A549 (cell line): ENCODE measurements at regions not wholly inside any gene's neighbourhood (a gene's known extent, or its start where the extent isn't known, plus 50 kb on each side); places are given as distances from the start of the nearest gene placed in this dataset.

Source experiments
- HOXA7 ChIP-seq: fragments of 250-450 bp; sonication (Bioruptor Pico); IDR thresholded peaks from 2 replicates; pipeline ENCODE4 v1.5.0; 2020; ENCODE audit warnings: mild to moderate bottlenecking, moderate library complexity
- JUN ChIP-seq, 2 experiments: fragments of >200 bp; sonication (Bioruptor Twin); formaldehyde crosslinking; IDR thresholded peaks; 2 replicates in 1 of 2; 3 replicates in 1 of 2; pipeline ENCODE4 v1.6.1; 2016 to 2017
- KDM5A ChIP-seq: fragments of 200-600 bp; sonication (generic); IDR thresholded peaks from 2 replicates; pipeline ENCODE4 v1.6.1; 2016; ENCODE audit warnings: antibody characterized with exemption, mild to moderate bottlenecking
- MAZ ChIP-seq: fragments of 150-350 bp; IDR thresholded peaks from 2 replicates; pipeline ENCODE4 v1.6.1; 2014; ENCODE audit warnings: antibody characterized with exemption, low read depth, low read length, borderline replicate concordance
- RARB ChIP-seq: fragments of 250-450 bp; sonication (Bioruptor Pico); IDR thresholded peaks from 2 replicates; pipeline ENCODE4 v1.8.0; 2021; ENCODE audit warnings: mild to moderate bottlenecking, moderate library complexity
- TF ChIP-seq, protein P1 (sequence below): IDR thresholded peaks from 2 replicates; pipeline ENCODE4 v1.6.1; 2012; ENCODE audit warnings: low read depth, borderline replicate concordance
- TF ChIP-seq, protein P2 (sequence below): fragments of >200 bp; sonication (Bioruptor Twin); formaldehyde crosslinking; IDR thresholded peaks from 3 replicates; pipeline ENCODE4 v1.5.1; 2016
- TF ChIP-seq, protein P3 (sequence below): IDR thresholded peaks from 2 replicates; pipeline ENCODE4 v1.6.1; 2012
- TF ChIP-seq, protein P4 (sequence below): fragments of 150-350 bp; IDR thresholded peaks from 2 replicates; pipeline ENCODE4 v1.6.1; 2014; ENCODE audit warnings: low read depth, mild to moderate bottlenecking, low read length
- TF ChIP-seq, protein P5 (sequence below): IDR thresholded peaks from 2 replicates; pipeline ENCODE4 v1.6.1; 2012

DNA sequence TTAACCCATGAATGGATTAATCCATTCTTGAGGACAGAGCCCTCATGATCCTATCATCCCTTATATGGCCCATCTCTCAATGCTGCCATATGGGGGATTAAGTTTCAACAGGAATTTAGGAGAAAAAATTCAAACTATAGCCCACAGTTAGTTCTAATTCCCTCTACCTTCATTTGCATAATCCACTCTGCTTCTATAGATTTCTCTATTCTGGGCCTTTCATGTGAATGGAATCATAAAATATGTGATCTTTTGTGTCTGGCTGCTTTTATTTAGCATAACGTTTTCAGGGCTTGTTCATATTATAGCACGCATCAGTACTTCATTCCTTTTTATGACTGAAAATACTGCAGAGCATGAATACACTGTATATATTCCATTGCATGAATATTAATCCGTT, 55.4 kb downstream of the CTSL start:
- TF ChIP-seq, protein P1, sequence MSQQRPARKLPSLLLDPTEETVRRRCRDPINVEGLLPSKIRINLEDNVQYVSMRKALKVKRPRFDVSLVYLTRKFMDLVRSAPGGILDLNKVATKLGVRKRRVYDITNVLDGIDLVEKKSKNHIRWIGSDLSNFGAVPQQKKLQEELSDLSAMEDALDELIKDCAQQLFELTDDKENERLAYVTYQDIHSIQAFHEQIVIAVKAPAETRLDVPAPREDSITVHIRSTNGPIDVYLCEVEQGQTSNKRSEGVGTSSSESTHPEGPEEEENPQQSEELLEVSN = no peak
- TF ChIP-seq, protein P2, sequence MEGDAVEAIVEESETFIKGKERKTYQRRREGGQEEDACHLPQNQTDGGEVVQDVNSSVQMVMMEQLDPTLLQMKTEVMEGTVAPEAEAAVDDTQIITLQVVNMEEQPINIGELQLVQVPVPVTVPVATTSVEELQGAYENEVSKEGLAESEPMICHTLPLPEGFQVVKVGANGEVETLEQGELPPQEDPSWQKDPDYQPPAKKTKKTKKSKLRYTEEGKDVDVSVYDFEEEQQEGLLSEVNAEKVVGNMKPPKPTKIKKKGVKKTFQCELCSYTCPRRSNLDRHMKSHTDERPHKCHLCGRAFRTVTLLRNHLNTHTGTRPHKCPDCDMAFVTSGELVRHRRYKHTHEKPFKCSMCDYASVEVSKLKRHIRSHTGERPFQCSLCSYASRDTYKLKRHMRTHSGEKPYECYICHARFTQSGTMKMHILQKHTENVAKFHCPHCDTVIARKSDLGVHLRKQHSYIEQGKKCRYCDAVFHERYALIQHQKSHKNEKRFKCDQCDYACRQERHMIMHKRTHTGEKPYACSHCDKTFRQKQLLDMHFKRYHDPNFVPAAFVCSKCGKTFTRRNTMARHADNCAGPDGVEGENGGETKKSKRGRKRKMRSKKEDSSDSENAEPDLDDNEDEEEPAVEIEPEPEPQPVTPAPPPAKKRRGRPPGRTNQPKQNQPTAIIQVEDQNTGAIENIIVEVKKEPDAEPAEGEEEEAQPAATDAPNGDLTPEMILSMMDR = no peak
- TF ChIP-seq MAZ (no peak), JUN (IDR thresholded peaks at IDR 0.05) (no peak), RARB (CRISPR knock-in tag) (no peak), KDM5A (no peak), HOXA7 (no peak)
- TF ChIP-seq, protein P3, sequence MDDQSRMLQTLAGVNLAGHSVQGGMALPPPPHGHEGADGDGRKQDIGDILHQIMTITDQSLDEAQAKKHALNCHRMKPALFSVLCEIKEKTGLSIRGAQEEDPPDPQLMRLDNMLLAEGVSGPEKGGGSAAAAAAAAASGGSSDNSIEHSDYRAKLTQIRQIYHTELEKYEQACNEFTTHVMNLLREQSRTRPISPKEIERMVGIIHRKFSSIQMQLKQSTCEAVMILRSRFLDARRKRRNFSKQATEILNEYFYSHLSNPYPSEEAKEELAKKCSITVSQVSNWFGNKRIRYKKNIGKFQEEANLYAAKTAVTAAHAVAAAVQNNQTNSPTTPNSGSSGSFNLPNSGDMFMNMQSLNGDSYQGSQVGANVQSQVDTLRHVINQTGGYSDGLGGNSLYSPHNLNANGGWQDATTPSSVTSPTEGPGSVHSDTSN = no peak
- TF ChIP-seq, protein P4, sequence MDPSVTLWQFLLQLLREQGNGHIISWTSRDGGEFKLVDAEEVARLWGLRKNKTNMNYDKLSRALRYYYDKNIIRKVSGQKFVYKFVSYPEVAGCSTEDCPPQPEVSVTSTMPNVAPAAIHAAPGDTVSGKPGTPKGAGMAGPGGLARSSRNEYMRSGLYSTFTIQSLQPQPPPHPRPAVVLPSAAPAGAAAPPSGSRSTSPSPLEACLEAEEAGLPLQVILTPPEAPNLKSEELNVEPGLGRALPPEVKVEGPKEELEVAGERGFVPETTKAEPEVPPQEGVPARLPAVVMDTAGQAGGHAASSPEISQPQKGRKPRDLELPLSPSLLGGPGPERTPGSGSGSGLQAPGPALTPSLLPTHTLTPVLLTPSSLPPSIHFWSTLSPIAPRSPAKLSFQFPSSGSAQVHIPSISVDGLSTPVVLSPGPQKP = no peak
- TF ChIP-seq, protein P5, sequence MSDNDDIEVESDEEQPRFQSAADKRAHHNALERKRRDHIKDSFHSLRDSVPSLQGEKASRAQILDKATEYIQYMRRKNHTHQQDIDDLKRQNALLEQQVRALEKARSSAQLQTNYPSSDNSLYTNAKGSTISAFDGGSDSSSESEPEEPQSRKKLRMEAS = no peak
